IMR-90 (cell line): ENCODE measurements at regions not wholly inside any gene's neighbourhood (a gene's known extent, or its start where the extent isn't known, plus 50 kb on each side); places are given as distances from the start of the nearest gene placed in this dataset.

Experiments
- ATAC-seq: fragments of 200-7000 bp; cut with Tn5 transposase; 2 replicates; pipeline ENCODE4 v1.9.1; 2020; ENCODE audit warnings: low read depth, mild to moderate bottlenecking, moderate library complexity
- BruUV-seq: library from RNA; stranded (reverse); fragments of 400-500 nt; replicated peaks from 2 replicates; lab custom pipeline; 2021; lab: Mats Ljungman, UMichigan
- CTCF ChIA-PET: fragments of 300-600 bp; formaldehyde crosslinking; extraction: SDS; loops from one replicate; lab custom pipeline; 2021; ENCODE audit warnings: antibody characterized with exemption; lab: Yijun Ruan, JAX
- POLR2A ChIA-PET: fragments of 300-600 bp; sonication (Branson Sonifier 250); formaldehyde crosslinking; loops from one replicate; lab custom pipeline; 2022; ENCODE audit warnings: antibody characterized with exemption; ENCODE audit not compliant: unreplicated experiment; lab: Charles Lee
- DNase-seq: peaks from one replicate; pipeline ENCODE4 v3.0.0; 2013
- H2AFZ ChIP-seq: replicated peaks from 2 replicates; pipeline ENCODE3; 2013; ENCODE audit warnings: low read length, mild to moderate bottlenecking; ENCODE audit not compliant: poor library complexity
- H2AK5ac ChIP-seq: 2 replicates; pipeline ENCODE4 v1.6.1; 2013; ENCODE audit warnings: low read depth, low read length, inconsistent platforms
- H2AK9ac ChIP-seq: replicated peaks from 2 replicates; pipeline ENCODE3; 2013; ENCODE audit warnings: mild to moderate bottlenecking, low read depth, low read length, moderate library complexity; ENCODE audit not compliant: poor library complexity
- H2BK120ac ChIP-seq: 2 replicates; pipeline ENCODE4 v1.6.1; 2013; ENCODE audit warnings: low read depth, low read length, inconsistent platforms
- H2BK15ac ChIP-seq: 3 replicates; pipeline ENCODE4 v1.6.1; 2013; ENCODE audit warnings: low read depth, low read length, inconsistent platforms
- H2BK20ac ChIP-seq: 2 replicates; pipeline ENCODE4 v1.6.1; 2013; ENCODE audit warnings: low read depth, mild to moderate bottlenecking, inconsistent platforms, low read length, moderate library complexity
- H2BK5ac ChIP-seq: 2 replicates; pipeline ENCODE4 v1.6.1; 2013; ENCODE audit warnings: mild to moderate bottlenecking, low read depth, low read length, inconsistent platforms; ENCODE audit not compliant: poor library complexity, severe bottlenecking
- H3K14ac ChIP-seq: replicated peaks from 2 replicates; pipeline ENCODE4 v1.6.1; 2013; ENCODE audit warnings: low read depth, low read length, inconsistent platforms
- H3K18ac ChIP-seq: 2 replicates; pipeline ENCODE4 v1.6.1; 2013; ENCODE audit warnings: low read depth, low read length, control low read depth
- H3K23ac ChIP-seq: 2 replicates; pipeline ENCODE4 v1.6.1; 2013; ENCODE audit warnings: low read depth, low read length, inconsistent platforms
- H3K27ac ChIP-seq: 2 replicates; pipeline ENCODE4 v1.5.1; 2013; ENCODE audit warnings: mild to moderate bottlenecking, control low read depth, low read length; ENCODE audit not compliant: insufficient read depth
- H3K27me3 ChIP-seq: 2 replicates; pipeline ENCODE4 v1.6.1; 2013; ENCODE audit warnings: low read length; ENCODE audit not compliant: control insufficient read depth, insufficient read depth
- H3K36me3 ChIP-seq: 2 replicates; pipeline ENCODE4 v1.6.1; 2013; ENCODE audit warnings: low read length, mixed read lengths; ENCODE audit not compliant: control insufficient read depth, insufficient read depth
- H3K4ac ChIP-seq: 2 replicates; pipeline ENCODE4 v1.6.1; 2013; ENCODE audit warnings: low read depth, low read length, inconsistent platforms
- H3K4me1 ChIP-seq: 2 replicates; pipeline ENCODE4 v1.6.1; 2013; ENCODE audit warnings: low read length, mixed read lengths; ENCODE audit not compliant: control insufficient read depth, insufficient read depth
- H3K4me2 ChIP-seq: 2 replicates; pipeline ENCODE4 v1.6.1; 2013; ENCODE audit warnings: low read depth, mild to moderate bottlenecking, control low read depth, low read length, moderate library complexity
- H3K4me3 ChIP-seq: 2 replicates; pipeline ENCODE4 v1.5.1; 2013; ENCODE audit warnings: low read depth, mild to moderate bottlenecking, control low read depth, low read length, moderate library complexity; ENCODE audit not compliant: insufficient read depth
- H3K56ac ChIP-seq: 2 replicates; pipeline ENCODE4 v1.6.1; 2013; ENCODE audit warnings: low read length, inconsistent platforms; ENCODE audit not compliant: insufficient read depth; ENCODE audit errors: extremely low read depth
- H3K79me1 ChIP-seq, 2 experiments: 2 replicates each; pipeline ENCODE4 v1.6.1; 2013; ENCODE audit warnings: low read length in 2 of 2, inconsistent platforms in 1 of 2, low read depth in 1 of 2
- H3K9ac ChIP-seq: 2 replicates; pipeline ENCODE4 v1.6.1; 2013; ENCODE audit warnings: low read depth, low read length, control low read depth
- H3K9me1 ChIP-seq: 2 replicates; pipeline ENCODE4 v1.6.1; 2013; ENCODE audit warnings: low read length, inconsistent platforms; ENCODE audit not compliant: insufficient read depth
- H3K9me3 ChIP-seq: 2 replicates; pipeline ENCODE4 v1.6.1; 2013; ENCODE audit warnings: low read length; ENCODE audit not compliant: control insufficient read depth, insufficient read depth
- H4K20me1 ChIP-seq: 2 replicates; pipeline ENCODE4 v1.6.1; 2013; ENCODE audit warnings: low read length, inconsistent platforms; ENCODE audit not compliant: insufficient read depth
- H4K5ac ChIP-seq: 2 replicates; pipeline ENCODE4 v1.6.1; 2013; ENCODE audit warnings: mild to moderate bottlenecking, low read depth, low read length, control low read depth
- H4K8ac ChIP-seq, 2 experiments: 2 replicates each; pipeline ENCODE4 v1.6.1; 2013; ENCODE audit warnings: low read depth in 2 of 2, low read length in 2 of 2, control low read depth in 1 of 2, inconsistent platforms in 1 of 2
- H4K91ac ChIP-seq: 2 replicates; pipeline ENCODE4 v1.6.1; 2013; ENCODE audit warnings: low read depth, low read length, inconsistent platforms; ENCODE audit not compliant: insufficient read depth
- BHLHE40 ChIP-seq: fragments of 150-350 bp; IDR thresholded peaks from 2 replicates; pipeline ENCODE4 v1.6.1; 2016; ENCODE audit warnings: mild to moderate bottlenecking, low read depth, low read length
- CEBPB ChIP-seq: IDR thresholded peaks from 2 replicates; pipeline ENCODE4 v1.6.1; 2012; ENCODE audit warnings: low read depth, low read length, improper control_type of control experiment
- CHD1 ChIP-seq: IDR thresholded peaks from 2 replicates; pipeline ENCODE4 v1.6.1; 2012; ENCODE audit warnings: low read depth, low read length, improper control_type of control experiment
- FOS ChIP-seq: fragments of 150-350 bp; IDR thresholded peaks from 2 replicates; pipeline ENCODE4 v1.6.1; 2016; ENCODE audit warnings: low read depth, low read length
- MAFK ChIP-seq: IDR thresholded peaks from 2 replicates; pipeline ENCODE4 v1.6.1; 2012; ENCODE audit warnings: low read depth, low read length, improper control_type of control experiment
- MAZ ChIP-seq: IDR thresholded peaks from 2 replicates; pipeline ENCODE4 v1.6.1; 2012; ENCODE audit warnings: low read depth, mild to moderate bottlenecking, low read length, improper control_type of control experiment, moderate library complexity, borderline replicate concordance
- MXI1 ChIP-seq: IDR thresholded peaks from 2 replicates; pipeline ENCODE4 v1.6.1; 2012; ENCODE audit warnings: low read depth, mild to moderate bottlenecking, low read length, moderate library complexity, borderline replicate concordance
- NFE2L2 ChIP-seq: fragments of 150-350 bp; IDR thresholded peaks from 2 replicates; pipeline ENCODE4 v1.6.1; 2016; ENCODE audit warnings: low read depth, mild to moderate bottlenecking, low read length
- POLR2A ChIP-seq: IDR thresholded peaks from 2 replicates; pipeline ENCODE4 v1.6.1; 2012; ENCODE audit warnings: mild to moderate bottlenecking, low read depth, low read length
- RAD21 ChIP-seq: IDR thresholded peaks from 2 replicates; pipeline ENCODE4 v1.6.1; 2012; ENCODE audit warnings: low read length, improper control_type of control experiment
- RCOR1 ChIP-seq: IDR thresholded peaks from 2 replicates; pipeline ENCODE4 v1.6.1; 2012; ENCODE audit warnings: mild to moderate bottlenecking, low read length, improper control_type of control experiment; ENCODE audit not compliant: insufficient replicate concordance
- RFX5 ChIP-seq: IDR thresholded peaks from 2 replicates; pipeline ENCODE4 v1.8.0; 2012; ENCODE audit warnings: low read depth, mild to moderate bottlenecking, low read length, moderate library complexity
- SMC3 ChIP-seq: fragments of 150-350 bp; IDR thresholded peaks from 2 replicates; pipeline ENCODE4 v1.6.1; 2016; ENCODE audit warnings: low read depth, mild to moderate bottlenecking, antibody characterized with exemption, low read length, moderate library complexity
- WGBS, 2 experiments: methylation state at CpG; one replicate each; pipeline versions ENCODE4 v1.1.5 to v1.1.7; 2013; ENCODE audit warnings: missing lambda C conversion rate in 2 of 2; ENCODE audit not compliant: insufficient read length in 1 of 2; ENCODE audit errors: extremely low coverage in 2 of 2; 5-methylcytosine and 5-hydroxymethylcytosine counted together
- dilution Hi-C: fragments of 300-500 bp; cut with HindIII; formaldehyde crosslinking; loops from one replicate; pipeline ENCODE4 v1.14.3; 2018; ENCODE audit warnings: low sequenced_read_pairs; ENCODE audit not compliant: unreplicated experiment
- in situ Hi-C: fragments of 300-500 bp; cut with MboI; formaldehyde crosslinking; loops from 3 replicates; pipeline ENCODE4 v1.14.3; 2019; ENCODE audit warnings: low sequenced_read_pairs, inconsistent platforms, mixed read lengths
- intact Hi-C: fragments of 100-400 bp; cut with micrococcal nuclease; formaldehyde crosslinking; loops from 2 replicates; pipeline ENCODE4 v1.10.0; 2022
- TF ChIP-seq, protein P1 (sequence below): fragments of 150-350 bp; IDR thresholded peaks from 2 replicates; pipeline ENCODE4 v1.6.1; 2017; ENCODE audit warnings: mild to moderate bottlenecking, antibody characterized with exemption, low read length, low read depth
- TF ChIP-seq, protein P2 (sequence below): conservative IDR thresholded peaks from 2 replicates; pipeline ENCODE4 v1.5.1; 2012; ENCODE audit warnings: mild to moderate bottlenecking, low read depth, low read length, improper control_type of control experiment
- TF ChIP-seq, protein P3 (sequence below): fragments of 150-350 bp; IDR thresholded peaks from 2 replicates; pipeline ENCODE4 v1.6.1; 2016; ENCODE audit warnings: low read depth, mild to moderate bottlenecking, low read length, moderate library complexity, borderline replicate concordance

DNA sequence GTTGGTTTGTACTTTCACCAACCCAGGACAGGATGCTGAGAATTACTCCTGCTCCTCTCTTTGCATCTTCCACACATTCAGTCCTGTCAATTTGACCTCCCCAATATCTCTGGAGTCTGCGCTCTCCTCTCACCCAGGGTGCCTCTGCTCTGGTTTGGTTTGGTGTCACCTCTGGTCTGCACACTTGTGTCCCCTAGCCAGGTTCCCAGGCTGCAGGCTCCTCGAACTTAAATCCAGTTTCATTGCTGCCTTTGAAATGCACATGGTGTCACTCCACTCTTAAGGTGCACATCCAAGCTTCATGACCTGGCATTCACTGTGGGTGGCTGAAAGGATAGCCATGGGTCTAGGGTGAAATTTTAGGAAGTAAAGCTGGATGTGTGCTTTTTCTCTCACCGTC lies 271.6 kb downstream of the RPS24 start:
- dilution Hi-C loops = no loop called here
- ATAC-seq = no peak
- Histone ChIP-seq H3K27me3 (0 out of 2 replicates have a peak, but pooled peaks cover 2% of the 10 kb centered on the region), H2BK120ac (no peak overlapping the region), H4K20me1 (no peaks in the 10 kb centered on the region; the same call in 1 of the 2 replicates), H2BK5ac (no peak overlapping the region), H2BK20ac (no peak overlapping the region), H4K5ac (no peak overlapping the region), H3K79me1 (no peaks in the 10 kb centered on the region), H3K4ac (no peak overlapping the region), H3K4me2 (no peak overlapping the region), H2BK15ac (no peak overlapping the region), H3K9me1 (peaks cover 10% of the 10 kb centered on the region), H3K9me3 (no peaks in the 10 kb centered on the region), H3K56ac (no peak overlapping the region), H4K91ac (no peak overlapping the region), H2AK5ac (no peak overlapping the region; the same call in 1 of the 2 replicates), H4K8ac (no peak overlapping the region), H3K27ac (no peak overlapping the region), H3K4me3 (no peak overlapping the region), H2AFZ (no peak overlapping the region), H3K14ac (no peak overlapping the region), H3K9ac (no peak overlapping the region), H2AK9ac (no peak overlapping the region), H3K4me1 (peaks cover 3% of the 10 kb centered on the region; the same call in 1 of the 2 replicates), H3K36me3 (no peaks in the 10 kb centered on the region), H3K23ac (no peak overlapping the region), H3K18ac (no peak overlapping the region)
- no peak for DNase-seq
- no TSS peak for BruUV-seq
- no peak for TF ChIP-seq CHD1
- no peak for TF ChIP-seq MXI1
- TF ChIP-seq, protein P1, sequence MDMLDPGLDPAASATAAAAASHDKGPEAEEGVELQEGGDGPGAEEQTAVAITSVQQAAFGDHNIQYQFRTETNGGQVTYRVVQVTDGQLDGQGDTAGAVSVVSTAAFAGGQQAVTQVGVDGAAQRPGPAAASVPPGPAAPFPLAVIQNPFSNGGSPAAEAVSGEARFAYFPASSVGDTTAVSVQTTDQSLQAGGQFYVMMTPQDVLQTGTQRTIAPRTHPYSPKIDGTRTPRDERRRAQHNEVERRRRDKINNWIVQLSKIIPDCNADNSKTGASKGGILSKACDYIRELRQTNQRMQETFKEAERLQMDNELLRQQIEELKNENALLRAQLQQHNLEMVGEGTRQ = no peak
- TF ChIP-seq, protein P2, sequence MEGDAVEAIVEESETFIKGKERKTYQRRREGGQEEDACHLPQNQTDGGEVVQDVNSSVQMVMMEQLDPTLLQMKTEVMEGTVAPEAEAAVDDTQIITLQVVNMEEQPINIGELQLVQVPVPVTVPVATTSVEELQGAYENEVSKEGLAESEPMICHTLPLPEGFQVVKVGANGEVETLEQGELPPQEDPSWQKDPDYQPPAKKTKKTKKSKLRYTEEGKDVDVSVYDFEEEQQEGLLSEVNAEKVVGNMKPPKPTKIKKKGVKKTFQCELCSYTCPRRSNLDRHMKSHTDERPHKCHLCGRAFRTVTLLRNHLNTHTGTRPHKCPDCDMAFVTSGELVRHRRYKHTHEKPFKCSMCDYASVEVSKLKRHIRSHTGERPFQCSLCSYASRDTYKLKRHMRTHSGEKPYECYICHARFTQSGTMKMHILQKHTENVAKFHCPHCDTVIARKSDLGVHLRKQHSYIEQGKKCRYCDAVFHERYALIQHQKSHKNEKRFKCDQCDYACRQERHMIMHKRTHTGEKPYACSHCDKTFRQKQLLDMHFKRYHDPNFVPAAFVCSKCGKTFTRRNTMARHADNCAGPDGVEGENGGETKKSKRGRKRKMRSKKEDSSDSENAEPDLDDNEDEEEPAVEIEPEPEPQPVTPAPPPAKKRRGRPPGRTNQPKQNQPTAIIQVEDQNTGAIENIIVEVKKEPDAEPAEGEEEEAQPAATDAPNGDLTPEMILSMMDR = no peak
- TF ChIP-seq, protein P3, sequence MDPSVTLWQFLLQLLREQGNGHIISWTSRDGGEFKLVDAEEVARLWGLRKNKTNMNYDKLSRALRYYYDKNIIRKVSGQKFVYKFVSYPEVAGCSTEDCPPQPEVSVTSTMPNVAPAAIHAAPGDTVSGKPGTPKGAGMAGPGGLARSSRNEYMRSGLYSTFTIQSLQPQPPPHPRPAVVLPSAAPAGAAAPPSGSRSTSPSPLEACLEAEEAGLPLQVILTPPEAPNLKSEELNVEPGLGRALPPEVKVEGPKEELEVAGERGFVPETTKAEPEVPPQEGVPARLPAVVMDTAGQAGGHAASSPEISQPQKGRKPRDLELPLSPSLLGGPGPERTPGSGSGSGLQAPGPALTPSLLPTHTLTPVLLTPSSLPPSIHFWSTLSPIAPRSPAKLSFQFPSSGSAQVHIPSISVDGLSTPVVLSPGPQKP = no peak
- no peak for TF ChIP-seq BHLHE40
- no peak for TF ChIP-seq POLR2A
- no peak for TF ChIP-seq RAD21
- no peak for TF ChIP-seq FOS
- no peak for TF ChIP-seq MAZ
- no peak for TF ChIP-seq CEBPB
- TF ChIP-seq NFE2L2 = no peak
- no peak for TF ChIP-seq MAFK
- TF ChIP-seq RCOR1 = no peak
- no peak for TF ChIP-seq RFX5
- no peak for TF ChIP-seq SMC3
- no CpG with 5 or more reads among the region's 3 CpGs for WGBS, 2 experiments
- POLR2A ChIA-PET = no interaction called here
- CTCF ChIA-PET = no interaction called here
- intact Hi-C loops = loop anchor here (10.0 kb wide), 1 partner anchor 669 kb away; no protein-coding TSS in a partner anchor
- in situ Hi-C loops = loop anchor here (10.0 kb wide), 1 partner anchor 261 kb away; no protein-coding TSS in a partner anchor
